A673 (cell line): ENCODE measurements at regions not wholly inside any gene's neighbourhood (a gene's known extent, or its start where the extent isn't known, plus 50 kb on each side); places are given as distances from the start of the nearest gene placed in this dataset.

Source experiments
- BruUV-seq: library from RNA; stranded (reverse); fragments of 400-500 nt; replicated peaks from 2 replicates; lab custom pipeline; 2021; lab: Mats Ljungman, UMichigan
- CTCF ChIA-PET: fragments of 300-600 bp; sonication (Branson Sonifier 250); formaldehyde crosslinking; loops from one replicate; lab custom pipeline; 2022; ENCODE audit warnings: antibody characterized with exemption; lab: Charles Lee
- POLR2A ChIA-PET: fragments of 300-600 bp; sonication (Branson Sonifier 250); formaldehyde crosslinking; loops from one replicate; lab custom pipeline; 2022; ENCODE audit warnings: antibody characterized with exemption; ENCODE audit not compliant: low non-redundant PET; lab: Charles Lee
- DNase-seq: peaks from one replicate; pipeline ENCODE4 v3.0.0-alpha.2; 2015; ENCODE audit warnings: low spot score
- H3K27ac ChIP-seq: fragments of 200-600 bp; sonication (generic); 2 replicates; pipeline ENCODE4 v1.5.1; 2016; ENCODE audit warnings: mixed run types, low read depth, mild to moderate bottlenecking, mixed read lengths, antibody characterized with exemption, low read length; ENCODE audit not compliant: poor library complexity, severe bottlenecking
- H3K27me3 ChIP-seq: fragments of 200-600 bp; sonication (generic); replicated peaks from 2 replicates; pipeline ENCODE4 v1.6.1; 2017; ENCODE audit warnings: mixed run types, low read depth, mild to moderate bottlenecking, mixed read lengths, antibody characterized with exemption, low read length; ENCODE audit not compliant: insufficient read depth, poor library complexity
- H3K36me3 ChIP-seq: fragments of 200-600 bp; sonication (generic); 2 replicates; pipeline ENCODE4 v1.6.1; 2016; ENCODE audit warnings: mixed run types, mild to moderate bottlenecking, mixed read lengths, antibody characterized with exemption, low read length; ENCODE audit not compliant: insufficient read depth, poor library complexity, severe bottlenecking
- H3K4me1 ChIP-seq: fragments of 200-600 bp; sonication (generic); 2 replicates; pipeline ENCODE4 v1.6.1; 2017; ENCODE audit warnings: mixed run types, mild to moderate bottlenecking, mixed read lengths, antibody characterized with exemption, low read length; ENCODE audit not compliant: insufficient read depth, poor library complexity, severe bottlenecking
- H3K4me3 ChIP-seq: fragments of 200-600 bp; sonication (generic); 2 replicates; pipeline ENCODE4 v1.5.1; 2016; ENCODE audit warnings: low read depth, mixed run types, mild to moderate bottlenecking, mixed read lengths, low read length; ENCODE audit not compliant: poor library complexity, severe bottlenecking
- H3K9me3 ChIP-seq: fragments of 200-600 bp; sonication (generic); 2 replicates; pipeline ENCODE4 v1.6.1; 2016; ENCODE audit warnings: mixed run types, low read depth, mild to moderate bottlenecking, mixed read lengths, antibody characterized with exemption, low read length; ENCODE audit not compliant: poor library complexity, severe bottlenecking
- EZH2 ChIP-seq: fragments of 200-600 bp; sonication (generic); IDR thresholded peaks from 2 replicates; pipeline ENCODE4 v1.6.1; 2017; ENCODE audit warnings: borderline replicate concordance, low read depth, mild to moderate bottlenecking, mixed read lengths, antibody characterized with exemption, low read length; ENCODE audit not compliant: poor library complexity, severe bottlenecking
- intact Hi-C: fragments of 100-400 bp; cut with micrococcal nuclease; formaldehyde crosslinking; loops from one replicate; pipeline ENCODE4 v1.10.0; 2022; ENCODE audit not compliant: unreplicated experiment
- TF ChIP-seq, protein P1 (sequence below): fragments of 300-800, 200-600 bp; sonication (generic); conservative IDR thresholded peaks from 2 replicates; pipeline ENCODE4 v1.5.1; 2017; ENCODE audit warnings: low read depth, mild to moderate bottlenecking, antibody characterized with exemption, low read length, moderate library complexity, mixed read lengths

DNA sequence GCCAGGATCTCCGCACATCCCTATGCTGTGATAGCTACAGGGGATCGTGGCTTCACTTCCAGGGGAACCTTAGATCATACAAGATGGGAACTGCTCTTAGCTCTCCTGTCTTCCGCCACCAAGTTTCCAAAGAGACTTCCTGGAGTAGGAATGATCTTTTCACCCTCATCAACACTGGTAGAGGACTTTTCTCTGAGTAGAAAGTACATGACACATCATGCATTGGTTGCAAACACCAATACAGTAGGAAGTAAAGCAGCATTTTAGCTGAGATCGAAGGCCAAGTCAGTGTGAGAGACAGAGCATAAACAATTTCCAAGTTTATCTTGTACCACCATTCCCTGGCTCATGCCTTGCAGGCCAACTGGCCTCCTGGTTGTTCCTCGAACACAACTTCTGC lies 113.1 kb upstream of the NEDD9 start:
- H3K36me3 ChIP-seq = no peaks in the 10 kb centered on the region
- BruUV-seq = no TSS peak
- intact Hi-C loops = no loop called here
- no peak overlapping the region for H3K4me3 ChIP-seq
- no peak overlapping the region for H3K27ac ChIP-seq
- POLR2A ChIA-PET = no interaction called here
- no peaks in the 10 kb centered on the region for H3K27me3 ChIP-seq
- no peak for DNase-seq
- H3K9me3 ChIP-seq = no peaks in the 10 kb centered on the region
- CTCF ChIA-PET = no interaction called here
- no peaks in the 10 kb centered on the region for H3K4me1 ChIP-seq
- TF ChIP-seq EZH2 = no peak
- TF ChIP-seq, protein P1, sequence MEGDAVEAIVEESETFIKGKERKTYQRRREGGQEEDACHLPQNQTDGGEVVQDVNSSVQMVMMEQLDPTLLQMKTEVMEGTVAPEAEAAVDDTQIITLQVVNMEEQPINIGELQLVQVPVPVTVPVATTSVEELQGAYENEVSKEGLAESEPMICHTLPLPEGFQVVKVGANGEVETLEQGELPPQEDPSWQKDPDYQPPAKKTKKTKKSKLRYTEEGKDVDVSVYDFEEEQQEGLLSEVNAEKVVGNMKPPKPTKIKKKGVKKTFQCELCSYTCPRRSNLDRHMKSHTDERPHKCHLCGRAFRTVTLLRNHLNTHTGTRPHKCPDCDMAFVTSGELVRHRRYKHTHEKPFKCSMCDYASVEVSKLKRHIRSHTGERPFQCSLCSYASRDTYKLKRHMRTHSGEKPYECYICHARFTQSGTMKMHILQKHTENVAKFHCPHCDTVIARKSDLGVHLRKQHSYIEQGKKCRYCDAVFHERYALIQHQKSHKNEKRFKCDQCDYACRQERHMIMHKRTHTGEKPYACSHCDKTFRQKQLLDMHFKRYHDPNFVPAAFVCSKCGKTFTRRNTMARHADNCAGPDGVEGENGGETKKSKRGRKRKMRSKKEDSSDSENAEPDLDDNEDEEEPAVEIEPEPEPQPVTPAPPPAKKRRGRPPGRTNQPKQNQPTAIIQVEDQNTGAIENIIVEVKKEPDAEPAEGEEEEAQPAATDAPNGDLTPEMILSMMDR = no peak

DNA sequence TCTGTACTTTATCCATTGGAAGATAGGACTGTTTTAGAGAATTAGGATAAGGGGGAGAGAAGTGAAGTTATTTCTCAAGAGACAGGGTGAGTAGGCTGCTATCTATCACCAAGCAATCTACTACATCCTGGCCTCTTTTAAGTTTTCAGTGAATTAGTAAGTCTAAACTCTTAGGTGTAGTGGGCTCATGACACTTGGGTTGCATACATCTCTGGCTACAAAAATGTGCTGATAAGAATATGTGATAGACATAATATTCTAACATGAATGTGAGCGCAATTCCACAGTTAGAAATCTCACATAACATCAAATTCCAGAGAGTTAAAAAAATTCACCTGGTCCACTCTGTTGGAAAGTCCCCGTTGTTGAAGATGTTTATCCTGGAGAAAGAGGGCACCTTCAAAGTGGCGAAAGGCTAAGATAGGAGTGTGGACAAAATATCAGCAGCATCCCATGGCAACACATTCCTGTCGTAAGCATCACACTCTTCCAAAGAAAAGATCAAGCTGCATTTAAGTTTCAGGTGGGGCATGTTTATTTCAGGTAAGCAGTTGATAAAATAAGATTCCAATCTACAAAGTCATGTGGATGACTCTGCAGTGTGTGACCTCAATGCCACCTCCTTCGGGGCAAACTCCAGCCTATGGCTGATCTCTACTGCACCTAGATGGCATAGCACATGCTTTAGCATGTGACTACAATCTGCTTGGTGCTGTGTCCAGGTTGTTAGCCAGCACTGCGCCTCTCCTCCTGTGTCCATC lies 111.7 kb upstream of the NEDD9 start:
- no peak for DNase-seq
- BruUV-seq = no TSS peak
- intact Hi-C loops = no loop called here
- no peak for TF ChIP-seq EZH2
- TF ChIP-seq, protein P1 = no peak
- Histone ChIP-seq H3K27ac (no peak overlapping the region), H3K9me3 (no peaks in the 10 kb centered on the region), H3K36me3 (no peaks in the 10 kb centered on the region), H3K4me3 (no peak overlapping the region), H3K27me3 (no peaks in the 10 kb centered on the region), H3K4me1 (no peaks in the 10 kb centered on the region)
- ChIA-PET CTCF (no interaction called here), POLR2A (no interaction called here)

DNA sequence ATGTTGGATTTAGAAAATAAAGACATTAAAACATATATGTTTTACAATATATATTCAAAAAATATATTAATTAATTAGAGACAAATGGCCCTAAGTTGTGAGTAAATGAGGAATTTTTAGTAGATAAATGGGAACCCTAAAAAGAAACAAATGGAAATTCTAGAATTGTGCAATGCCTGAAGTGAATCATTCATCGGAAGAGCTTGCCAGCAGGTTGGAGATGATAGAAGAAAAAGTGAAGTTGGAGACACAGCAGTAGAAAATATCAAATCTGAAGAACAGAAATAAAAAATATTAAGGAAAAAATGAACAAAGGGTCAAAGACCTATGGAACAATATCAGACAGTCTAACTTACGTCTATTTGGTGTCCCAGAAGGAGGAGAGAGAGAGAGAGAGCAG lies 109.4 kb upstream of the NEDD9 start:
- ChIA-PET POLR2A (no interaction called here), CTCF (no interaction called here)
- TF ChIP-seq, protein P1 = no peak
- TF ChIP-seq EZH2 = no peak
- H3K9me3 ChIP-seq = no peaks in the 10 kb centered on the region
- BruUV-seq = no TSS peak
- intact Hi-C loops = no loop called here
- DNase-seq = no peak
- no peak overlapping the region for H3K27ac ChIP-seq
- H3K4me1 ChIP-seq = no peaks in the 10 kb centered on the region
- no peak overlapping the region for H3K4me3 ChIP-seq
- H3K36me3 ChIP-seq = no peaks in the 10 kb centered on the region
- no peaks in the 10 kb centered on the region for H3K27me3 ChIP-seq
